H9 (cell line): ENCODE measurements at regions not wholly inside any gene's neighbourhood (a gene's known extent, or its start where the extent isn't known, plus 50 kb on each side); places are given as distances from the start of the nearest gene placed in this dataset.
A peak's percentile ranks its signal among the peaks of the same experiment; 100 is the strongest.

Source experiments
- DNase-seq: peaks from one replicate; pipeline ENCODE4 v3.0.0-alpha.2; 2017
- H2AFZ ChIP-seq: one replicate; pipeline ENCODE4 v1.6.1; 2013; ENCODE audit warnings: mild to moderate bottlenecking, low read length, control low read depth, moderate library complexity
- H2AK5ac ChIP-seq: 2 replicates; pipeline ENCODE4 v1.6.1; 2013; ENCODE audit warnings: low read length, control low read depth, mixed read lengths; ENCODE audit not compliant: insufficient read length
- H2BK120ac ChIP-seq: one replicate; pipeline ENCODE4 v1.6.1; 2013; ENCODE audit warnings: low read depth, mild to moderate bottlenecking, low read length, control low read depth, inconsistent platforms; ENCODE audit not compliant: poor library complexity, severe bottlenecking
- H2BK12ac ChIP-seq: 2 replicates; pipeline ENCODE4 v1.6.1; 2013; ENCODE audit warnings: low read length, control low read depth, mixed read lengths, low read depth; ENCODE audit not compliant: insufficient read length
- H2BK15ac ChIP-seq: 2 replicates; pipeline ENCODE4 v1.6.1; 2013; ENCODE audit warnings: low read depth, low read length, control low read depth
- H2BK20ac ChIP-seq: one replicate; pipeline ENCODE4 v1.6.1; 2013; ENCODE audit warnings: low read depth, mild to moderate bottlenecking, low read length, control low read depth, inconsistent platforms; ENCODE audit not compliant: poor library complexity, severe bottlenecking
- H2BK5ac ChIP-seq: 2 replicates; pipeline ENCODE4 v1.6.1; 2013; ENCODE audit warnings: low read length, control low read depth, mixed read lengths; ENCODE audit not compliant: insufficient read length
- H3K14ac ChIP-seq: 2 replicates; pipeline ENCODE4 v1.6.1; 2013; ENCODE audit warnings: low read length, control low read depth; ENCODE audit not compliant: insufficient read depth
- H3K18ac ChIP-seq: 2 replicates; pipeline ENCODE4 v1.6.1; 2013; ENCODE audit warnings: low read depth, mild to moderate bottlenecking, mixed read lengths, low read length, control low read depth; ENCODE audit not compliant: insufficient read length
- H3K23ac ChIP-seq: 2 replicates; pipeline ENCODE4 v1.6.1; 2013; ENCODE audit warnings: low read length, control low read depth, mixed read lengths, low read depth; ENCODE audit not compliant: insufficient read length
- H3K23me2 ChIP-seq: 2 replicates; pipeline ENCODE4 v1.6.1; 2013; ENCODE audit warnings: low read depth, mild to moderate bottlenecking, mixed read lengths, low read length, control low read depth; ENCODE audit not compliant: insufficient read length, poor library complexity, severe bottlenecking
- H3K27ac ChIP-seq: 2 replicates; pipeline ENCODE4 v1.5.1; 2013; ENCODE audit warnings: low read length, control low read depth, mixed read lengths, low read depth; ENCODE audit not compliant: insufficient read length
- H3K27me3 ChIP-seq: 2 replicates; pipeline ENCODE4 v1.6.1; 2013; ENCODE audit warnings: low read length, control low read depth, inconsistent platforms; ENCODE audit not compliant: insufficient read depth
- H3K4ac ChIP-seq: 2 replicates; pipeline ENCODE4 v1.6.1; 2013; ENCODE audit warnings: low read depth, mild to moderate bottlenecking, control low read depth, inconsistent platforms, low read length, moderate library complexity
- H3K4me1 ChIP-seq: 2 replicates; pipeline ENCODE4 v1.6.1; 2013; ENCODE audit warnings: low read length, control low read depth, inconsistent platforms; ENCODE audit not compliant: insufficient read depth
- H3K4me2 ChIP-seq: 2 replicates; pipeline ENCODE4 v1.6.1; 2013; ENCODE audit warnings: low read length, control low read depth, mixed read lengths; ENCODE audit not compliant: insufficient read length, insufficient read depth
- H3K56ac ChIP-seq: 2 replicates; pipeline ENCODE4 v1.6.1; 2013; ENCODE audit warnings: low read depth, mild to moderate bottlenecking, mixed read lengths, low read length, control low read depth; ENCODE audit not compliant: insufficient read length
- H3K79me1 ChIP-seq: 2 replicates; pipeline ENCODE4 v1.6.1; 2013; ENCODE audit warnings: low read depth, mild to moderate bottlenecking, moderate library complexity, low read length, control low read depth, inconsistent platforms; ENCODE audit not compliant: insufficient read depth, poor library complexity, severe bottlenecking
- H3K79me2 ChIP-seq: 2 replicates; pipeline ENCODE4 v1.6.1; 2013; ENCODE audit warnings: low read length, control low read depth, inconsistent platforms; ENCODE audit not compliant: insufficient read depth
- H3K9ac ChIP-seq: 2 replicates; pipeline ENCODE4 v1.6.1; 2013; ENCODE audit warnings: low read length, control low read depth, mixed read lengths; ENCODE audit not compliant: insufficient read length; ENCODE audit errors: extremely low read depth
- H3K9me3 ChIP-seq: one replicate; pipeline ENCODE4 v1.6.1; 2013; ENCODE audit warnings: low read depth, low read length, inconsistent platforms; ENCODE audit not compliant: control insufficient read depth
- H3T11ph ChIP-seq: one replicate; pipeline ENCODE4 v1.6.1; 2013; ENCODE audit warnings: mild to moderate bottlenecking, low read length, control low read depth, inconsistent platforms
- H4K20me1 ChIP-seq: one replicate; pipeline ENCODE4 v1.6.1; 2013; ENCODE audit not compliant: control insufficient read depth, insufficient read length, insufficient read depth
- H4K5ac ChIP-seq: 2 replicates; pipeline ENCODE4 v1.6.1; 2013; ENCODE audit warnings: low read depth, mild to moderate bottlenecking, mixed read lengths, low read length, control low read depth; ENCODE audit not compliant: insufficient read length
- H4K8ac ChIP-seq: replicated peaks from 2 replicates; pipeline ENCODE4 v1.6.1; 2013; ENCODE audit warnings: low read length, control low read depth, mixed read lengths, low read depth; ENCODE audit not compliant: insufficient read length
- H4K91ac ChIP-seq: 2 replicates; pipeline ENCODE4 v1.6.1; 2013; ENCODE audit warnings: low read depth, mild to moderate bottlenecking, moderate library complexity, mixed read lengths, low read length, control low read depth; ENCODE audit not compliant: insufficient read length
- H3K27ac Mint-ChIP-seq, 3 experiments: 2 replicates in 2 of 3; 3 replicates in 1 of 3; pipeline ENCODE4 v1.8.0; 2020 to 2021; ENCODE audit warnings: mixed read lengths in 3 of 3, mild to moderate bottlenecking in 1 of 3, moderate library complexity in 1 of 3
- H3K27me3 Mint-ChIP-seq: 2 replicates; pipeline ENCODE4 v1.8.0; 2021; ENCODE audit warnings: low read depth, mild to moderate bottlenecking, moderate library complexity, mixed read lengths
- H3K36me3 Mint-ChIP-seq, 3 experiments: 2 replicates in 2 of 3; 3 replicates in 1 of 3; pipeline ENCODE4 v1.8.0; 2020 to 2021; ENCODE audit warnings: low read depth in 3 of 3, mixed read lengths in 3 of 3; ENCODE audit not compliant: insufficient read depth in 1 of 3
- H3K4me1 Mint-ChIP-seq, 2 experiments: 2 replicates each; pipeline ENCODE4 v1.8.0; 2020; ENCODE audit warnings: mixed read lengths in 2 of 2
- H3K4me3 Mint-ChIP-seq, 2 experiments: 2 replicates in 1 of 2; 3 replicates in 1 of 2; pipeline ENCODE4 v1.8.0; 2020 to 2021; ENCODE audit warnings: mild to moderate bottlenecking in 2 of 2, mixed read lengths in 2 of 2, moderate library complexity in 1 of 2
- H3K9me3 Mint-ChIP-seq, 2 experiments: 2 replicates in 1 of 2; 3 replicates in 1 of 2; pipeline ENCODE4 v1.8.0; 2020; ENCODE audit warnings: mild to moderate bottlenecking in 2 of 2, mixed read lengths in 2 of 2, moderate library complexity in 1 of 2
- WGBS: extraction: QIAGEN DNeasy Blood & Tissue Kit; methylation state at CpG from one replicate; pipeline ENCODE4 v1.1.7; 2013; ENCODE audit warnings: missing lambda C conversion rate, low lambda C conversion rate, mixed read lengths; ENCODE audit not compliant: insufficient read length; ENCODE audit errors: extremely low coverage; 5-methylcytosine and 5-hydroxymethylcytosine counted together
- TF ChIP-seq, protein P1 (sequence below): fragments of 200-600 bp; sonication (generic); conservative IDR thresholded peaks from 3 replicates; pipeline ENCODE4 v1.8.0; 2021; ENCODE audit warnings: antibody characterized with exemption, mild to moderate bottlenecking

- no peak overlapping the region for H4K5ac ChIP-seq
- no peak overlapping the region for H3K4me2 ChIP-seq
- no peak overlapping the region for H3K4me3 Mint-ChIP-seq
- no peak overlapping the region for H4K91ac ChIP-seq
- no peak overlapping the region for H3K9ac ChIP-seq
- H3K27me3 Mint-ChIP-seq, result peaks cover 6% of the 10 kb centered on the region
- H3K23ac ChIP-seq, result no peak overlapping the region
- no peak overlapping the region for H3K18ac ChIP-seq
- H3K4ac ChIP-seq, result no peak overlapping the region
- no peaks in the 10 kb centered on the region for H3K79me1 ChIP-seq
- H3K56ac ChIP-seq, result no peak overlapping the region
- peaks cover 0 to 2% of the 10 kb centered on the region in 2 experiments; a peak in 1 of 5 replicates for H3K9me3 Mint-ChIP-seq
- H2BK120ac ChIP-seq, result no peak overlapping the region
- H2AFZ ChIP-seq, result no peak overlapping the region
- no peaks in the 10 kb centered on the region for H3K27me3 ChIP-seq
- H2BK12ac ChIP-seq, result no peak overlapping the region
- no peak overlapping the region for H3K14ac ChIP-seq
- no peak overlapping the region; a peak in 1 of 7 replicates for H3K27ac Mint-ChIP-seq
- H2BK15ac ChIP-seq, result no peak overlapping the region
- H2BK20ac ChIP-seq, result no peak overlapping the region
- H4K20me1 ChIP-seq, result no peaks in the 10 kb centered on the region
- H3K27ac ChIP-seq, result no peak overlapping the region
- peaks cover 10 to 12% of the 10 kb centered on the region in 2 experiments for H3K4me1 Mint-ChIP-seq
- H2BK5ac ChIP-seq, result no peak overlapping the region
- H3K4me1 ChIP-seq, result no peaks in the 10 kb centered on the region
- H4K8ac ChIP-seq, result no peak overlapping the region
- no peaks in the 10 kb centered on the region for H3K79me2 ChIP-seq
- peak; percentile 13 for DNase-seq
- no peaks in the 10 kb centered on the region for H3K9me3 ChIP-seq
- no peak overlapping the region for H3T11ph ChIP-seq
- whole genome bisulfite sequencing, result no CpG with 5 or more reads among the region's 16 CpGs
- H3K23me2 ChIP-seq, result no peaks in the 10 kb centered on the region
- TF ChIP-seq, protein P1, sequence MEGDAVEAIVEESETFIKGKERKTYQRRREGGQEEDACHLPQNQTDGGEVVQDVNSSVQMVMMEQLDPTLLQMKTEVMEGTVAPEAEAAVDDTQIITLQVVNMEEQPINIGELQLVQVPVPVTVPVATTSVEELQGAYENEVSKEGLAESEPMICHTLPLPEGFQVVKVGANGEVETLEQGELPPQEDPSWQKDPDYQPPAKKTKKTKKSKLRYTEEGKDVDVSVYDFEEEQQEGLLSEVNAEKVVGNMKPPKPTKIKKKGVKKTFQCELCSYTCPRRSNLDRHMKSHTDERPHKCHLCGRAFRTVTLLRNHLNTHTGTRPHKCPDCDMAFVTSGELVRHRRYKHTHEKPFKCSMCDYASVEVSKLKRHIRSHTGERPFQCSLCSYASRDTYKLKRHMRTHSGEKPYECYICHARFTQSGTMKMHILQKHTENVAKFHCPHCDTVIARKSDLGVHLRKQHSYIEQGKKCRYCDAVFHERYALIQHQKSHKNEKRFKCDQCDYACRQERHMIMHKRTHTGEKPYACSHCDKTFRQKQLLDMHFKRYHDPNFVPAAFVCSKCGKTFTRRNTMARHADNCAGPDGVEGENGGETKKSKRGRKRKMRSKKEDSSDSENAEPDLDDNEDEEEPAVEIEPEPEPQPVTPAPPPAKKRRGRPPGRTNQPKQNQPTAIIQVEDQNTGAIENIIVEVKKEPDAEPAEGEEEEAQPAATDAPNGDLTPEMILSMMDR, result no peak
- H2AK5ac ChIP-seq, result no peak overlapping the region
- peaks cover 0 to 6% (median 0%) of the 10 kb centered on the region in 3 experiments; a peak in 2 of 7 replicates for H3K36me3 Mint-ChIP-seq
These were observed 426.6 kb downstream of the BRD1 start for GRCh38 chr22:49400941-49401598.
